H1 (cell line): ENCODE measurements at regions not wholly inside any gene's neighbourhood (a gene's known extent, or its start where the extent isn't known, plus 50 kb on each side); places are given as distances from the start of the nearest gene placed in this dataset.

Experiments used
- CTCF ChIA-PET: fragments of 300-600 bp; sonication (Branson Sonifier 250); formaldehyde crosslinking; loops from one replicate; lab custom pipeline; 2021; ENCODE audit not compliant: partially characterized antibody; lab: Charles Lee
- POLR2A ChIA-PET: fragments of 300-600 bp; sonication (Branson Sonifier 250); formaldehyde crosslinking; loops from one replicate; lab custom pipeline; 2021; ENCODE audit warnings: inconsistent platforms; ENCODE audit not compliant: partially characterized antibody; lab: Charles Lee
- DNase-seq, 2 experiments: peaks; one replicate each; pipeline versions ENCODE4 v3.0.0 to v3.0.0-alpha.2; 2010 to 2022; ENCODE audit warnings: low spot score in 2 of 2, low read depth in 1 of 2, mixed read lengths in 1 of 2
- FAIRE-seq: peaks from 2 replicates; lab custom pipeline; 2011; peaks lifted over from hg19 to GRCh38; lab: Jason Lieb, UNC
- H2AFZ ChIP-seq: 2 replicates; pipeline ENCODE4 v1.8.1; 2012; ENCODE audit warnings: low read length, inconsistent platforms
- H2AK5ac ChIP-seq: 2 replicates; pipeline ENCODE4 v1.6.1; 2013; ENCODE audit warnings: low read depth, low read length
- H2BK120ac ChIP-seq: replicated peaks from 2 replicates; pipeline ENCODE3; 2013; ENCODE audit warnings: low read depth, low read length, inconsistent platforms
- H2BK12ac ChIP-seq: 2 replicates; pipeline ENCODE4 v1.6.1; 2013; ENCODE audit warnings: low read depth, low read length
- H2BK15ac ChIP-seq: 2 replicates; pipeline ENCODE4 v1.6.1; 2013; ENCODE audit warnings: low read length
- H2BK20ac ChIP-seq: 2 replicates; pipeline ENCODE4 v1.6.1; 2013; ENCODE audit warnings: low read length
- H2BK5ac ChIP-seq: 2 replicates; pipeline ENCODE4 v1.6.1; 2013; ENCODE audit warnings: low read depth, low read length
- H3K14ac ChIP-seq: 2 replicates; pipeline ENCODE4 v1.6.1; 2013; ENCODE audit warnings: inconsistent platforms; ENCODE audit not compliant: insufficient read length
- H3K18ac ChIP-seq: 2 replicates; pipeline ENCODE4 v1.6.1; 2013; ENCODE audit warnings: low read length; ENCODE audit errors: extremely low read depth
- H3K23ac ChIP-seq: 2 replicates; pipeline ENCODE4 v1.6.1; 2013; ENCODE audit warnings: inconsistent platforms; ENCODE audit not compliant: insufficient read length
- H3K23me2 ChIP-seq: 2 replicates; pipeline ENCODE4 v1.6.1; 2013; ENCODE audit warnings: low read depth, low read length
- H3K27ac ChIP-seq: 2 replicates; pipeline ENCODE4 v1.6.1; 2011; ENCODE audit warnings: low read depth, low read length, inconsistent platforms
- H3K27me3 ChIP-seq, 4 experiments: replicated peaks in 1 of 4; 1 replicate in 1 of 4; 2 replicates in 3 of 4; pipeline versions ENCODE4 v1.6.1 to v1.8.1; 2011 to 2013; ENCODE audit warnings: low read length in 3 of 4, mild to moderate bottlenecking in 3 of 4, inconsistent platforms in 2 of 4, mixed read lengths in 2 of 4, moderate library complexity in 1 of 4; ENCODE audit not compliant: control insufficient read depth in 3 of 4, insufficient read depth in 3 of 4; ENCODE audit errors: extremely low read depth in 1 of 4
- H3K36me3 ChIP-seq, 4 experiments: 2 replicates each; pipeline versions ENCODE4 v1.6.1 to v1.8.1; 2011 to 2013; ENCODE audit warnings: mild to moderate bottlenecking in 4 of 4, low read length in 3 of 4, moderate library complexity in 2 of 4, control low read depth in 1 of 4, inconsistent platforms in 1 of 4; ENCODE audit not compliant: insufficient read depth in 4 of 4, control insufficient read depth in 2 of 4
- H3K4ac ChIP-seq: replicated peaks from 2 replicates; pipeline ENCODE3; 2013; ENCODE audit warnings: low read length, low read depth, mixed read lengths, inconsistent platforms; ENCODE audit not compliant: insufficient read length
- H3K4me1 ChIP-seq, 4 experiments: replicated peaks in 1 of 4; 1 replicate in 1 of 4; 2 replicates in 3 of 4; pipeline versions ENCODE4 v1.6.1 to v1.8.1; 2011 to 2013; ENCODE audit warnings: low read length in 3 of 4, inconsistent platforms in 2 of 4, mixed read lengths in 1 of 4; ENCODE audit not compliant: insufficient read depth in 4 of 4, control insufficient read depth in 3 of 4
- H3K4me2 ChIP-seq, 2 experiments: 2 replicates each; pipeline versions ENCODE4 v1.6.1 to v1.8.1; 2011 to 2013; ENCODE audit warnings: low read depth in 2 of 2, low read length in 2 of 2, control low read depth in 1 of 2, inconsistent platforms in 1 of 2, mild to moderate bottlenecking in 1 of 2; ENCODE audit not compliant: insufficient read depth in 1 of 2
- H3K4me3 ChIP-seq, 4 experiments: fragments of 200-600, 300-600 bp in 1 of 4; sonication (generic), shearing (Covaris generic), sonication (Bioruptor Twin) in 1 of 4; 2 replicates each; pipeline versions ENCODE4 v1.5.1 to v1.8.1; 2011 to 2016; ENCODE audit warnings: low read length in 4 of 4, low read depth in 3 of 4, control low read depth in 2 of 4, inconsistent platforms in 2 of 4, mild to moderate bottlenecking in 2 of 4, mixed read lengths in 1 of 4, moderate library complexity in 1 of 4; ENCODE audit not compliant: insufficient read depth in 2 of 4; ENCODE audit errors: extremely low read depth in 1 of 4
- H3K56ac ChIP-seq: replicated peaks from 2 replicates; pipeline ENCODE3; 2013; ENCODE audit warnings: low read depth, mild to moderate bottlenecking, mixed read lengths, low read length, inconsistent platforms; ENCODE audit not compliant: insufficient read length
- H3K79me1 ChIP-seq: 2 replicates; pipeline ENCODE4 v1.6.1; 2013; ENCODE audit warnings: low read depth, low read length, control low read depth
- H3K79me2 ChIP-seq, 2 experiments: 2 replicates each; pipeline versions ENCODE4 v1.6.1 to v1.8.1; 2012 to 2013; ENCODE audit warnings: low read length in 2 of 2, mild to moderate bottlenecking in 2 of 2, inconsistent platforms in 1 of 2; ENCODE audit not compliant: insufficient read depth in 2 of 2, control insufficient read depth in 1 of 2
- H3K9ac ChIP-seq, 4 experiments: replicated peaks in 1 of 4; 1 replicate in 1 of 4; 2 replicates in 3 of 4; pipeline versions ENCODE4 v1.6.1 to v1.8.1; 2011 to 2013; ENCODE audit warnings: low read depth in 3 of 4, low read length in 3 of 4, control low read depth in 2 of 4, mild to moderate bottlenecking in 2 of 4, moderate library complexity in 2 of 4, inconsistent platforms in 1 of 4; ENCODE audit errors: extremely low read depth in 1 of 4
- H3K9me3 ChIP-seq, 2 experiments: 2 replicates each; pipeline versions ENCODE4 v1.6.1 to v1.8.1; 2012 to 2013; ENCODE audit warnings: mild to moderate bottlenecking in 2 of 2, moderate library complexity in 2 of 2, control low read depth in 1 of 2, inconsistent platforms in 1 of 2, low read depth in 1 of 2, low read length in 1 of 2, mixed read lengths in 1 of 2; ENCODE audit not compliant: insufficient read depth in 2 of 2
- H4K20me1 ChIP-seq, 2 experiments: replicated peaks in 1 of 2; 2 replicates each; pipeline versions ENCODE3 to v1.8.1; 2011 to 2013; ENCODE audit warnings: inconsistent platforms in 2 of 2, low read length in 2 of 2, mild to moderate bottlenecking in 1 of 2; ENCODE audit not compliant: insufficient read depth in 2 of 2, control insufficient read depth in 1 of 2
- H4K5ac ChIP-seq: 2 replicates; pipeline ENCODE4 v1.6.1; 2013; ENCODE audit warnings: low read length, low read depth, mixed read lengths, inconsistent platforms; ENCODE audit not compliant: insufficient read length
- H4K8ac ChIP-seq: 2 replicates; pipeline ENCODE4 v1.8.0; 2013; ENCODE audit warnings: mild to moderate bottlenecking, moderate library complexity, low read length, inconsistent platforms; ENCODE audit not compliant: insufficient read depth; ENCODE audit errors: extremely low read depth
- H4K91ac ChIP-seq: replicated peaks from 2 replicates; pipeline ENCODE3; 2013; ENCODE audit warnings: low read length, mixed read lengths, inconsistent platforms; ENCODE audit not compliant: insufficient read length
- BCL11A ChIP-seq, 2 experiments: IDR thresholded peaks; one replicate each; pipeline ENCODE4 v1.6.1; 2011; ENCODE audit warnings: low read depth in 2 of 2, low read length in 2 of 2, mild to moderate bottlenecking in 2 of 2
- JUN ChIP-seq: IDR thresholded peaks from 2 replicates; pipeline ENCODE4 v1.6.1; 2011; ENCODE audit warnings: low read depth, mild to moderate bottlenecking, improper control_type of control experiment, low read length
- RFX5 ChIP-seq: IDR thresholded peaks from 2 replicates; pipeline ENCODE4 v1.6.1; 2011; ENCODE audit warnings: low read depth, low read length, improper control_type of control experiment, borderline replicate concordance
- SUZ12 ChIP-seq: fragments of 200-600 bp; sonication (generic); IDR thresholded peaks from 2 replicates; pipeline ENCODE4 v1.6.1; 2012; ENCODE audit warnings: mild to moderate bottlenecking, inconsistent platforms, low read length, moderate library complexity, mixed read lengths
- ZNF274 ChIP-seq: IDR thresholded peaks from 2 replicates; pipeline ENCODE4 v1.7.0; 2012; ENCODE audit warnings: low read length, borderline replicate concordance; ENCODE audit errors: extremely low read depth
- WGBS, 2 experiments: shearing (Covaris generic) in 1 of 2; methylation state at CpG; one replicate each; pipeline versions ENCODE4 v1.1.6 to v1.1.7; 2013 to 2015; ENCODE audit warnings: low lambda C conversion rate in 2 of 2, mixed read lengths in 2 of 2, inconsistent platforms in 1 of 2, low coverage in 1 of 2, missing lambda C conversion rate in 1 of 2; ENCODE audit not compliant: insufficient replicate concordance in 2 of 2, insufficient coverage in 1 of 2, insufficient read length in 1 of 2; ENCODE audit errors: extremely low coverage in 1 of 2, missing lambda C conversion rate in 1 of 2; 5-methylcytosine and 5-hydroxymethylcytosine counted together
- TF ChIP-seq, protein P1 (sequence below): IDR thresholded peaks from 2 replicates; pipeline ENCODE4 v1.6.1; 2011; ENCODE audit warnings: low read depth, mild to moderate bottlenecking, low read length; ENCODE audit not compliant: insufficient read depth
- TF ChIP-seq, protein P2 (sequence below), 3 experiments: IDR thresholded peaks; 1 replicate in 2 of 3; 2 replicates in 1 of 3; pipeline versions ENCODE4 v1.5.1 to v1.6.1; 2011; ENCODE audit warnings: low read length in 3 of 3, mild to moderate bottlenecking in 3 of 3, inconsistent platforms in 2 of 3, low read depth in 1 of 3, moderate library complexity in 1 of 3; ENCODE audit not compliant: insufficient read depth in 1 of 3; ENCODE audit errors: control extremely low read depth in 1 of 3

DNA sequence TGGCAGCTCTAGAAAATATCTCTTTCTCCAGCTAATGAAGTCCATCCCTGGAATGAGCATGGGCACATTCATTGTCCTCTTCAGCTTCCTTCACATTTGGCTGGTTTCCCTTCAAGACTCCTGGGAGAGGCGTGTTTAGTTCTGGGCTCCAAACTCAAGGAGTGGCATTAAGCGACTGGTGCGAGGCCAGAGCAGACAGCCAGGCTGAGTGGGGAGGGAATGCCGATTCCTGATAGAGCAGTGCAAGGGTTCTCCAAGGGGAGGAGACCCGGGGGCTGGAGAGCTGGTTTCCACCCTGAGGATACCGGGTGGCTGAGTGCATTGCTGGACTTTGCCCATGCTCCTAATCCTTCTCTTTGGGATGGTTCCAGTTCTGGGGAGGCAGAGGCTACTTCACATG is 372.1 kb downstream of the RPS24 start:
- POLR2A ChIA-PET, result no interaction called here
- Histone ChIP-seq H2BK5ac (no peak overlapping the region), H3K79me2 (no peaks in the 10 kb centered on the region), H3K9me3 (no peaks in the 10 kb centered on the region), H3K27me3 (peaks cover 0 to 2% (median 0%) of the 10 kb centered on the region in 4 experiments; a peak in 1 of 7 replicates), H4K91ac (no peak overlapping the region), H2BK120ac (no peak overlapping the region), H3K4ac (no peak overlapping the region), H4K20me1 (no peaks in the 10 kb centered on the region), H3K4me2 (no peak overlapping the region; a peak in 1 of 4 replicates), H3K4me1 (peaks cover 5 to 21% (median 15%) of the 10 kb centered on the region in 4 experiments), H3K9ac (no peak overlapping the region), H3K23ac (no peak overlapping the region), H4K5ac (no peak overlapping the region), H3K23me2 (peaks cover 4% of the 10 kb centered on the region; the same call in 1 of the 2 replicates), H3K27ac (no peak overlapping the region), H2BK15ac (no peak overlapping the region), H2AK5ac (no peak overlapping the region), H2BK12ac (no peak overlapping the region), H3K4me3 (no peak overlapping the region), H3K79me1 (no peaks in the 10 kb centered on the region), H2BK20ac (no peak overlapping the region), H2AFZ (no peak overlapping the region), H3K18ac (no peak overlapping the region), H3K56ac (no peak overlapping the region), H4K8ac (no peak overlapping the region), H3K36me3 (no peaks in the 10 kb centered on the region), H3K14ac (no peak overlapping the region)
- TF ChIP-seq, protein P1, sequence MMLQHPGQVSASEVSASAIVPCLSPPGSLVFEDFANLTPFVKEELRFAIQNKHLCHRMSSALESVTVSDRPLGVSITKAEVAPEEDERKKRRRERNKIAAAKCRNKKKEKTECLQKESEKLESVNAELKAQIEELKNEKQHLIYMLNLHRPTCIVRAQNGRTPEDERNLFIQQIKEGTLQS, result no peak
- TF ChIP-seq, protein P2, sequence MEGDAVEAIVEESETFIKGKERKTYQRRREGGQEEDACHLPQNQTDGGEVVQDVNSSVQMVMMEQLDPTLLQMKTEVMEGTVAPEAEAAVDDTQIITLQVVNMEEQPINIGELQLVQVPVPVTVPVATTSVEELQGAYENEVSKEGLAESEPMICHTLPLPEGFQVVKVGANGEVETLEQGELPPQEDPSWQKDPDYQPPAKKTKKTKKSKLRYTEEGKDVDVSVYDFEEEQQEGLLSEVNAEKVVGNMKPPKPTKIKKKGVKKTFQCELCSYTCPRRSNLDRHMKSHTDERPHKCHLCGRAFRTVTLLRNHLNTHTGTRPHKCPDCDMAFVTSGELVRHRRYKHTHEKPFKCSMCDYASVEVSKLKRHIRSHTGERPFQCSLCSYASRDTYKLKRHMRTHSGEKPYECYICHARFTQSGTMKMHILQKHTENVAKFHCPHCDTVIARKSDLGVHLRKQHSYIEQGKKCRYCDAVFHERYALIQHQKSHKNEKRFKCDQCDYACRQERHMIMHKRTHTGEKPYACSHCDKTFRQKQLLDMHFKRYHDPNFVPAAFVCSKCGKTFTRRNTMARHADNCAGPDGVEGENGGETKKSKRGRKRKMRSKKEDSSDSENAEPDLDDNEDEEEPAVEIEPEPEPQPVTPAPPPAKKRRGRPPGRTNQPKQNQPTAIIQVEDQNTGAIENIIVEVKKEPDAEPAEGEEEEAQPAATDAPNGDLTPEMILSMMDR (IDR thresholded peaks at IDR 0.05; ENCODE audit: control extremely low read depth in 1 of 3, insufficient read depth in 1 of 3, low read depth in 1 of 3, low read length in 3 of 3), result no peak
- TF ChIP-seq RFX5 (no peak), BCL11A (IDR thresholded peaks at IDR 0.05; ENCODE audit: low read depth in 2 of 2, low read length in 2 of 2) (no peak), JUN (no peak), SUZ12 (no peak), ZNF274 (no peak)
- DNase-seq (no peak), FAIRE-seq (no peak)
- WGBS, 2 experiments, result 86% methylated on average over 6 of the region's 6 CpGs; no CpG with 5 or more reads in 1 of the 2 experiments
- CTCF ChIA-PET, result interaction anchor here (3.0 kb wide), 1 partner anchor 25 kb away, joined by 11 read pairs; no protein-coding TSS in a partner anchor
